Dermis blood vessel endothelial cell (primary cell): ENCODE measurements at regions not wholly inside any gene's neighbourhood (a gene's known extent, or its start where the extent isn't known, plus 50 kb on each side); places are given as distances from the start of the nearest gene placed in this dataset.

Source experiments
- DNase-seq: peaks from one replicate; pipeline ENCODE4 v3.0.0; 2010

- DNase-seq = no peak
Observed at GRCh38 chr20:22652681-22653588, 68.6 kb upstream of the FOXA2 start.

- DNase-seq = no peak
Observed at GRCh38 chr20:22653658-22654642, 69.6 kb upstream of the FOXA2 start.

- DNase-seq = no peak
Observed at GRCh38 chr20:22663528-22664025, 79.2 kb upstream of the FOXA2 start.

GRCh38 chr20:22667198-22667597 is 82.8 kb upstream of the FOXA2 start:
- no peak for DNase-seq

GRCh38 chr20:22672191-22672590 is 87.8 kb upstream of the FOXA2 start:
- DNase-seq = no peak

GRCh38 chr20:22673467-22673866 is 89.1 kb upstream of the FOXA2 start:
- DNase-seq = no peak

- DNase-seq = no peak
Observed at GRCh38 chr20:22675341-22675740, 91.0 kb upstream of the FOXA2 start.

GRCh38 chr20:22678678-22679077 is 94.3 kb upstream of the FOXA2 start:
- DNase-seq = no peak

GRCh38 chr20:22679197-22679596 is 94.8 kb upstream of the FOXA2 start:
- no peak for DNase-seq

- no peak for DNase-seq
Observed at GRCh38 chr20:22680031-22680740, 95.8 kb upstream of the FOXA2 start.

- no peak for DNase-seq
Observed at GRCh38 chr20:22681591-22682248, 97.3 kb upstream of the FOXA2 start.

GRCh38 chr20:22682381-22682780 is 98.0 kb upstream of the FOXA2 start:
- DNase-seq = no peak

GRCh38 chr20:22684072-22684762 is 99.8 kb upstream of the FOXA2 start:
- DNase-seq = peak; percentile 89

GRCh38 chr20:22684763-22685443 is 100.5 kb upstream of the FOXA2 start:
- DNase-seq = peak; percentile 61

- peak; percentile 80 for DNase-seq
Observed at GRCh38 chr20:22686097-22686496, 101.7 kb upstream of the FOXA2 start.

GRCh38 chr20:22687676-22688349 is 103.4 kb upstream of the FOXA2 start:
- no peak for DNase-seq

GRCh38 chr20:22688485-22688884 is 104.1 kb upstream of the FOXA2 start:
- DNase-seq = no peak

- DNase-seq = no peak
Observed at GRCh38 chr20:22689266-22689665, 104.9 kb upstream of the FOXA2 start.

GRCh38 chr20:22690000-22690399 is 105.6 kb upstream of the FOXA2 start:
- DNase-seq = no peak

- no peak for DNase-seq
Observed at GRCh38 chr20:22690616-22691179, 106.3 kb upstream of the FOXA2 start.
